ENCODE measurements at regions not wholly inside any gene's neighbourhood (a gene's known extent, or its start where the extent isn't known, plus 50 kb on each side); places are given as distances from the start of the nearest gene placed in this dataset.

GRCh38 chr7:17681965-17682364, 258.3 kb downstream of the SNX13 start:
- Histone ChIP-seq H3K27ac (no peak overlapping the region), H3K9me2 (ENCODE audit: insufficient read depth) (no peaks in the 10 kb centered on the region), H3K36me3 (ENCODE audit: low read depth) (no peaks in the 10 kb centered on the region), H3K27me3 (ENCODE audit: insufficient read depth, low read depth) (no peaks in the 10 kb centered on the region), H3K79me2 (ENCODE audit: low read depth) (no peaks in the 10 kb centered on the region), H3K4me3 (no peak overlapping the region), H3K4me1 (replicated peaks; ENCODE audit: insufficient read depth) (no peaks in the 10 kb centered on the region), H3K9me3 (ENCODE audit: insufficient read depth, low read depth) (no peaks in the 10 kb centered on the region), H2AFZ (no peak overlapping the region), H4K20me1 (ENCODE audit: insufficient read depth) (no peaks in the 10 kb centered on the region), H3K4me2 (no peak overlapping the region), H3F3A (ENCODE audit: insufficient read depth, low read depth) (no peaks in the 10 kb centered on the region)
- TF ChIP-seq CTCF (conservative IDR thresholded peaks at IDR 0.05) (no peak), EZH2 (IDR thresholded peaks at IDR 0.05; ENCODE audit: low read depth) (no peak)
- intact Hi-C loops (cut with micrococcal nuclease; ENCODE audit: unreplicated experiment), result loop anchor here (1.0 to 10.0 kb wide), 2 partner anchors 663 to 697 kb away; no protein-coding TSS in a partner anchor
- no TSS peak for BruUV-seq (replicated peaks)
- peak in 1 of 2 experiments; percentile 32 for DNase-seq
- ChIA-PET POLR2A (ENCODE audit: unreplicated experiment) (no interaction called here), CTCF (interaction anchor here (1.4 kb wide), 1 partner anchor 10 kb away, joined by 5 read pairs; no protein-coding TSS in a partner anchor)

GRCh38 chr7:17682586-17682985, 257.7 kb downstream of the SNX13 start:
- ChIA-PET CTCF (interaction anchor here (0.7 kb wide), 1 partner anchor 87 kb away, joined by 3 read pairs; no protein-coding TSS in a partner anchor), POLR2A (ENCODE audit: unreplicated experiment) (no interaction called here)
- no peaks in the 10 kb centered on the region for H3F3A ChIP-seq (ENCODE audit: insufficient read depth, low read depth)
- no peak overlapping the region for H3K4me3 ChIP-seq
- intact Hi-C loops (cut with micrococcal nuclease; ENCODE audit: unreplicated experiment), result loop anchor here (10.0 kb wide), 1 partner anchor 698 kb away; no protein-coding TSS in a partner anchor
- BruUV-seq (replicated peaks), result no TSS peak
- H3K9me3 ChIP-seq (ENCODE audit: insufficient read depth, low read depth), result 0 out of 2 replicates have a peak, but pooled peaks cover under 1% of the 10 kb centered on the region
- no peak overlapping the region for H3K4me2 ChIP-seq
- no peaks in the 10 kb centered on the region for H3K27me3 ChIP-seq (ENCODE audit: insufficient read depth, low read depth)
- H3K79me2 ChIP-seq (ENCODE audit: low read depth), result no peaks in the 10 kb centered on the region
- no peaks in the 10 kb centered on the region for H3K9me2 ChIP-seq (ENCODE audit: insufficient read depth)
- no peaks in the 10 kb centered on the region for H4K20me1 ChIP-seq (ENCODE audit: insufficient read depth)
- no peak for TF ChIP-seq EZH2 (IDR thresholded peaks at IDR 0.05; ENCODE audit: low read depth)
- no peak for TF ChIP-seq CTCF (conservative IDR thresholded peaks at IDR 0.05)
- H2AFZ ChIP-seq, result no peak overlapping the region
- no peaks in the 10 kb centered on the region for H3K4me1 ChIP-seq (replicated peaks; ENCODE audit: insufficient read depth)
- H3K27ac ChIP-seq, result no peak overlapping the region
- peak in 1 of 2 experiments; percentile 28 for DNase-seq
- H3K36me3 ChIP-seq (ENCODE audit: low read depth), result no peaks in the 10 kb centered on the region

GRCh38 chr7:17685141-17685540, 255.2 kb downstream of the SNX13 start:
- no peak overlapping the region for H3K4me3 ChIP-seq
- no peaks in the 10 kb centered on the region for H3K36me3 ChIP-seq (ENCODE audit: low read depth)
- peaks cover 6% of the 10 kb centered on the region; the same call in 1 of the 2 replicates for H3K9me3 ChIP-seq (ENCODE audit: insufficient read depth, low read depth)
- no peak overlapping the region for H2AFZ ChIP-seq
- peaks cover 8% of the 10 kb centered on the region for H3F3A ChIP-seq (ENCODE audit: insufficient read depth, low read depth)
- no peaks in the 10 kb centered on the region for H3K9me2 ChIP-seq (ENCODE audit: insufficient read depth)
- no peaks in the 10 kb centered on the region for H3K27me3 ChIP-seq (ENCODE audit: insufficient read depth, low read depth)
- CTCF ChIA-PET, result no interaction called here
- intact Hi-C loops (cut with micrococcal nuclease; ENCODE audit: unreplicated experiment), result loop anchor here (10.0 kb wide), 1 partner anchor 700 kb away; no protein-coding TSS in a partner anchor
- no peaks in the 10 kb centered on the region for H3K79me2 ChIP-seq (ENCODE audit: low read depth)
- DNase-seq, result peak in 1 of 2 experiments; percentile 25
- peaks cover 9% of the 10 kb centered on the region for H3K4me1 ChIP-seq (replicated peaks; ENCODE audit: insufficient read depth)
- TF ChIP-seq EZH2 (IDR thresholded peaks at IDR 0.05; ENCODE audit: low read depth) (no peak), CTCF (conservative IDR thresholded peaks at IDR 0.05) (no peak)
- H3K27ac ChIP-seq, result no peak overlapping the region
- POLR2A ChIA-PET (ENCODE audit: unreplicated experiment), result no interaction called here
- no peak overlapping the region for H3K4me2 ChIP-seq
- no peaks in the 10 kb centered on the region for H4K20me1 ChIP-seq (ENCODE audit: insufficient read depth)
- no TSS peak for BruUV-seq (replicated peaks)

All from PC-9 (cell line).